ENCODE measurements at regions not wholly inside any gene's neighbourhood (a gene's known extent, or its start where the extent isn't known, plus 50 kb on each side); places are given as distances from the start of the nearest gene placed in this dataset.

DNA sequence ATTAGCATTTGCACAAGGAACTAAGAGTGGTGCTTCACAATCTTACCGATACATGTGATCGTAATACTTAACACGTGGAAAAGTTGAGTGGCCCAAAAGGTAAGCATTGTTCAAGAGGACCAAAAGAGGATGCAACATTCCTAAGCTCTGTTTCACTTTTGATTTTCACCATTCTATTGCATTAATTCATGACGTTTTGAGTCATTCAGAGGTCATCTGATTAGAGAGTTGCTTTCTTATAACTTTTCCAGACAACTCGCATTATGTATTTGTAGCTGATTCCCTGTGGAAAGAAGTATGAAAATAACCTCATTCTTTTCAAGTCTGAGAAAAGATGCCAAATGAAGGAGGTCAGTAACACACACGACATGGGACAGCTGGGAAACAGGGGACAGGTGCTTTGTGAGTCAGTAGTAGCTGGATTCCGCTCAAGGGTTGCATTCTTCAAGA lies 344.4 kb downstream of the RND3 start:
- TF ChIP-seq, protein P1, sequence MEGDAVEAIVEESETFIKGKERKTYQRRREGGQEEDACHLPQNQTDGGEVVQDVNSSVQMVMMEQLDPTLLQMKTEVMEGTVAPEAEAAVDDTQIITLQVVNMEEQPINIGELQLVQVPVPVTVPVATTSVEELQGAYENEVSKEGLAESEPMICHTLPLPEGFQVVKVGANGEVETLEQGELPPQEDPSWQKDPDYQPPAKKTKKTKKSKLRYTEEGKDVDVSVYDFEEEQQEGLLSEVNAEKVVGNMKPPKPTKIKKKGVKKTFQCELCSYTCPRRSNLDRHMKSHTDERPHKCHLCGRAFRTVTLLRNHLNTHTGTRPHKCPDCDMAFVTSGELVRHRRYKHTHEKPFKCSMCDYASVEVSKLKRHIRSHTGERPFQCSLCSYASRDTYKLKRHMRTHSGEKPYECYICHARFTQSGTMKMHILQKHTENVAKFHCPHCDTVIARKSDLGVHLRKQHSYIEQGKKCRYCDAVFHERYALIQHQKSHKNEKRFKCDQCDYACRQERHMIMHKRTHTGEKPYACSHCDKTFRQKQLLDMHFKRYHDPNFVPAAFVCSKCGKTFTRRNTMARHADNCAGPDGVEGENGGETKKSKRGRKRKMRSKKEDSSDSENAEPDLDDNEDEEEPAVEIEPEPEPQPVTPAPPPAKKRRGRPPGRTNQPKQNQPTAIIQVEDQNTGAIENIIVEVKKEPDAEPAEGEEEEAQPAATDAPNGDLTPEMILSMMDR (conservative IDR thresholded peaks at IDR 0.05) = no peak
- TF ChIP-seq ZFX (IDR thresholded peaks at IDR 0.05) = no peak

All from C4-2B (cell line).